CD4-positive, alpha-beta T cell (primary cell): ENCODE measurements at regions not wholly inside any gene's neighbourhood (a gene's known extent, or its start where the extent isn't known, plus 50 kb on each side); places are given as distances from the start of the nearest gene placed in this dataset.

Source experiments
- ATAC-seq: fragments of 200-7000 bp; cut with Tn5 transposase; one replicate; pipeline ENCODE4 v1.10.0; 2022; ENCODE audit warnings: mild to moderate bottlenecking; ENCODE audit not compliant: poor library complexity
- CTCF ChIA-PET: fragments of 350-600 bp; sonication (Branson Sonifier 250); formaldehyde crosslinking; loops from one replicate; lab custom pipeline; 2021; ENCODE audit warnings: antibody characterized with exemption, inconsistent platforms; lab: Charles Lee
- POLR2A ChIA-PET: fragments of 350-600 bp; sonication (Branson Sonifier 250); formaldehyde crosslinking; loops from one replicate; lab custom pipeline; 2021; ENCODE audit warnings: antibody characterized with exemption, inconsistent platforms; lab: Charles Lee
- DNase-seq, 14 experiments: peaks; one replicate each; pipeline ENCODE4 v3.0.0-alpha.2; 2013 to 2020; ENCODE audit warnings: mixed read lengths in 2 of 14
- H3K27ac ChIP-seq, 2 donors: one replicate each; pipeline versions ENCODE4 v1.5.1 to v1.7.0; 2013; ENCODE audit warnings: low read length in 2 of 2, low read depth in 1 of 2, mild to moderate bottlenecking in 1 of 2
- H3K27me3 ChIP-seq, 2 experiments: 1 replicate in 1 of 2; 2 replicates in 1 of 2; pipeline versions ENCODE4 v1.6.1 to v1.7.0; 2013; ENCODE audit warnings: low read length in 2 of 2, control low read depth in 1 of 2, mild to moderate bottlenecking in 1 of 2, moderate library complexity in 1 of 2; ENCODE audit not compliant: insufficient read depth in 2 of 2, control insufficient read depth in 1 of 2
- H3K36me3 ChIP-seq: one replicate; pipeline ENCODE4 v1.6.1; 2013; ENCODE audit warnings: low read length, control low read depth; ENCODE audit not compliant: insufficient read depth
- H3K4me1 ChIP-seq: one replicate; pipeline ENCODE4 v1.6.1; 2013; ENCODE audit warnings: low read length, control low read depth; ENCODE audit not compliant: insufficient read depth
- H3K4me3 ChIP-seq: one replicate; pipeline ENCODE4 v1.5.1; 2013; ENCODE audit warnings: mild to moderate bottlenecking, low read length, moderate library complexity
- H3K9me3 ChIP-seq, 2 experiments: 1 replicate in 1 of 2; 2 replicates in 1 of 2; pipeline versions ENCODE4 v1.6.1 to v1.7.0; 2013; ENCODE audit warnings: low read length in 2 of 2, mild to moderate bottlenecking in 2 of 2, control low read depth in 1 of 2, moderate library complexity in 1 of 2; ENCODE audit not compliant: control insufficient read depth in 1 of 2, insufficient read depth in 1 of 2
- H3K27ac Mint-ChIP-seq: one replicate; pipeline ENCODE4 v1.8.0; 2020; ENCODE audit warnings: mixed read lengths
- H3K27me3 Mint-ChIP-seq: one replicate; pipeline ENCODE4 v1.8.0; 2021; ENCODE audit warnings: mixed read lengths
- H3K36me3 Mint-ChIP-seq: one replicate; pipeline ENCODE4 v1.8.0; 2021; ENCODE audit warnings: low read depth, mixed read lengths
- H3K4me1 Mint-ChIP-seq: one replicate; pipeline ENCODE4 v1.8.0; 2021; ENCODE audit warnings: low read depth, mixed read lengths
- H3K4me3 Mint-ChIP-seq: one replicate; pipeline ENCODE4 v1.8.0; 2020; ENCODE audit warnings: mild to moderate bottlenecking, mixed read lengths
- H3K9me3 Mint-ChIP-seq: one replicate; pipeline ENCODE4 v1.8.0; 2020; ENCODE audit warnings: mixed read lengths
- intact Hi-C, 2 experiments: fragments of 100-400 bp; cut with DNase I in 1 of 2; cut with micrococcal nuclease in 1 of 2; formaldehyde crosslinking; loops; one replicate each; pipeline versions ENCODE4 v1.15.1 to v1.9.0; 2023 to 2025; cut with DNase I, micrococcal nuclease
- TF ChIP-seq, protein P1 (sequence below): fragments of 200-600 bp; IDR thresholded peaks from one replicate; pipeline ENCODE4 v1.8.0; 2022; ENCODE audit warnings: antibody characterized with exemption, mild to moderate bottlenecking

DNA sequence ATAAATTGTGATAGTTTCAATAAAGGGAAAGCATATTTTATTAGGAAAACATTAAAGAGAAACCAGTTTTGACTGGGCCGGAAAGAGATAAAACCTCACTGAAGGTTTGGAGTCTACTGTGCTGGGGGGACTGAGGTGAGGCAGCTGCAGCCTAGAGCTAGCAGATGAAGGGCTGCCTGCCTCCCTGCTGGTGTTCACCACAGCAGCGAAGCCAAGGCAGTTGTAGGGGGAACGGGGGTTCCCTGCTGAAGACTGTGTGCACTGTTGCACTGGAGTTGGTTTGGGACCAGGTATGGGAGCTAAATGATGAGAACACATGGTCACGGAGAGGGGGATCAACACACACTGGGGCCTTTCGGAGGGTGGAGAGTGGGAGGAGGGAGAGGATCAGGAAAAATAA lies 546.5 kb upstream of the SMIM31 start:
- H3K9me3 Mint-ChIP-seq, result no peaks in the 10 kb centered on the region
- DNase-seq (no peak), ATAC-seq (no peak)
- no peaks in the 10 kb centered on the region for H3K27me3 Mint-ChIP-seq
- Histone ChIP-seq H3K4me3 (no peak overlapping the region), H3K27me3 (no peaks in the 10 kb centered on the region), H3K4me1 (no peaks in the 10 kb centered on the region), H3K9me3 (no peaks in the 10 kb centered on the region), H3K27ac (no peak overlapping the region), H3K36me3 (no peaks in the 10 kb centered on the region)
- H3K4me3 Mint-ChIP-seq, result no peak overlapping the region
- intact Hi-C loops, result no loop called here
- no peaks in the 10 kb centered on the region for H3K36me3 Mint-ChIP-seq
- CTCF ChIA-PET, result no interaction called here
- H3K4me1 Mint-ChIP-seq, result no peaks in the 10 kb centered on the region
- no peak overlapping the region for H3K27ac Mint-ChIP-seq
- TF ChIP-seq, protein P1, sequence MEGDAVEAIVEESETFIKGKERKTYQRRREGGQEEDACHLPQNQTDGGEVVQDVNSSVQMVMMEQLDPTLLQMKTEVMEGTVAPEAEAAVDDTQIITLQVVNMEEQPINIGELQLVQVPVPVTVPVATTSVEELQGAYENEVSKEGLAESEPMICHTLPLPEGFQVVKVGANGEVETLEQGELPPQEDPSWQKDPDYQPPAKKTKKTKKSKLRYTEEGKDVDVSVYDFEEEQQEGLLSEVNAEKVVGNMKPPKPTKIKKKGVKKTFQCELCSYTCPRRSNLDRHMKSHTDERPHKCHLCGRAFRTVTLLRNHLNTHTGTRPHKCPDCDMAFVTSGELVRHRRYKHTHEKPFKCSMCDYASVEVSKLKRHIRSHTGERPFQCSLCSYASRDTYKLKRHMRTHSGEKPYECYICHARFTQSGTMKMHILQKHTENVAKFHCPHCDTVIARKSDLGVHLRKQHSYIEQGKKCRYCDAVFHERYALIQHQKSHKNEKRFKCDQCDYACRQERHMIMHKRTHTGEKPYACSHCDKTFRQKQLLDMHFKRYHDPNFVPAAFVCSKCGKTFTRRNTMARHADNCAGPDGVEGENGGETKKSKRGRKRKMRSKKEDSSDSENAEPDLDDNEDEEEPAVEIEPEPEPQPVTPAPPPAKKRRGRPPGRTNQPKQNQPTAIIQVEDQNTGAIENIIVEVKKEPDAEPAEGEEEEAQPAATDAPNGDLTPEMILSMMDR, result no peak
- POLR2A ChIA-PET, result no interaction called here

DNA sequence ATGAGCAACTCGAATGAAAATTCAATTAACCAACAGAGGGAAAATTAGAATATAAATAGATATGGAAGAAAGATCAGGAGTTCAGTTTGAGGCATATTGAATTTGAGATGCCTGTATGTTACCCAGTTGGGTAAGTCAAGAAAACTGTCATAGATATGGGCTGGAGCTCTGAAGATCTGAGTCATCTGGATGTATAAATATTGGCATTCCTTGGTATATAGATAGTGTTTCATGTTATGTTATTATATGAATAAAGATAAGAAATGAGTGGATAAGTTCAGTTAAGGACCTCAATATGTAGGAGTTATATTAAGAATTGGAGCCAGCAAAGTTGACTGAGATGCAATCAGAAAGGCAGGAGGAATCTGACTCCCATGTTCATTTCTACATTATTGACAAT lies 543.6 kb upstream of the SMIM31 start:
- Mint-ChIP-seq H3K27ac (no peak overlapping the region), H3K4me3 (no peak overlapping the region), H3K27me3 (no peaks in the 10 kb centered on the region), H3K9me3 (no peaks in the 10 kb centered on the region), H3K4me1 (no peaks in the 10 kb centered on the region), H3K36me3 (no peaks in the 10 kb centered on the region)
- intact Hi-C loops, result no loop called here
- Histone ChIP-seq H3K27ac (no peak overlapping the region), H3K9me3 (peaks cover 0 to 7% of the 10 kb centered on the region in 2 experiments), H3K4me3 (no peak overlapping the region), H3K4me1 (no peaks in the 10 kb centered on the region), H3K27me3 (no peaks in the 10 kb centered on the region), H3K36me3 (no peaks in the 10 kb centered on the region)
- TF ChIP-seq, protein P1, result no peak
- no peak for ATAC-seq
- ChIA-PET CTCF (no interaction called here), POLR2A (no interaction called here)
- DNase-seq, result no peak

DNA sequence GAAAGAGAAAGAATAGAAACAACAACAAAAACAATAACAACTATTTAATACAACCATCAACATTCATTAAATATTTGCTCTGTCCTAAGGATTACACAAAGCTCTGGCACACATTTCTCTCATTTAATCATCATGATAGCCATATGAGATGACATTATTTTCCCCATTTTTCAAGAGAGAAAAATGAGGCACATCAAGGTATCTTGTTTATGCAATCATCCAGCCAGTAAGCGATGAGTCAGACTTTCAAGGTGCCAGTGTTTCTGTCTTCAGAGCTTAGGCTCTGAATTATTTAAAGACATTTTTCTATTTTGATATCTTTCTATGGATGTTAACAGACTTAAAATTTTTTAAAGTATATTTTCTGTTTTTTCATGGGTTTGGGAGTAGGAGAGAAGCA lies 541.8 kb upstream of the SMIM31 start:
- Histone ChIP-seq H3K4me3 (no peak overlapping the region), H3K27ac (no peak overlapping the region), H3K36me3 (no peaks in the 10 kb centered on the region), H3K4me1 (no peaks in the 10 kb centered on the region), H3K27me3 (no peaks in the 10 kb centered on the region), H3K9me3 (peaks cover 0 to 7% of the 10 kb centered on the region in 2 experiments)
- Mint-ChIP-seq H3K27ac (no peak overlapping the region), H3K36me3 (no peaks in the 10 kb centered on the region), H3K4me1 (no peaks in the 10 kb centered on the region), H3K27me3 (no peaks in the 10 kb centered on the region), H3K4me3 (no peak overlapping the region), H3K9me3 (no peaks in the 10 kb centered on the region)
- ATAC-seq (no peak), DNase-seq (no peak)
- intact Hi-C loops, result no loop called here
- TF ChIP-seq, protein P1, result no peak
- ChIA-PET POLR2A (no interaction called here), CTCF (no interaction called here)
